HG03558 (cell line): ENCODE measurements at regions not wholly inside any gene's neighbourhood (a gene's known extent, or its start where the extent isn't known, plus 50 kb on each side); places are given as distances from the start of the nearest gene placed in this dataset.
"Not testable (repeated sequence)": the region's sequence is repeated elsewhere in the genome, so short reads cannot be mapped to it uniquely, and the experiment has no call there.

Experiments used
- ATAC-seq: cut with Tn5 transposase; IDR thresholded peaks from one replicate; pipeline ENCODE4 v1.9.1; 2021; ENCODE audit warnings: moderate number of reproducible peaks; ENCODE audit not compliant: unreplicated experiment; ENCODE audit errors: extremely low read depth

- no peak for ATAC-seq
Observed at GRCh38 chr9:31541721-31542281, 842.6 kb upstream of the ACO1 start.

- peak; percentile 96 for ATAC-seq
Observed at GRCh38 chr9:31542384-31543055, 841.9 kb upstream of the ACO1 start.

GRCh38 chr9:31554941-31555340, 829.5 kb upstream of the ACO1 start:
- no peak for ATAC-seq

GRCh38 chr9:31556667-31557463, 827.6 kb upstream of the ACO1 start:
- no peak for ATAC-seq

- not testable (repeated sequence) for ATAC-seq
Observed at GRCh38 chr9:31572190-31572589, 812.3 kb upstream of the ACO1 start.

- no peak for ATAC-seq
Observed at GRCh38 chr9:31573561-31573960, 810.9 kb upstream of the ACO1 start.

GRCh38 chr9:31574006-31574765, 810.3 kb upstream of the ACO1 start:
- ATAC-seq: no peak

GRCh38 chr9:31582071-31582470, 802.4 kb upstream of the ACO1 start:
- no peak for ATAC-seq

GRCh38 chr9:31582561-31582960, 801.9 kb upstream of the ACO1 start:
- ATAC-seq: no peak

GRCh38 chr9:31585158-31585557, 799.3 kb upstream of the ACO1 start:
- ATAC-seq: no peak

GRCh38 chr9:31587146-31587545, 797.3 kb upstream of the ACO1 start:
- ATAC-seq: no peak

GRCh38 chr9:31588006-31588405, 796.4 kb upstream of the ACO1 start:
- no peak for ATAC-seq

- ATAC-seq: no peak
Observed at GRCh38 chr9:31588756-31589155, 795.7 kb upstream of the ACO1 start.

- ATAC-seq: no peak
Observed at GRCh38 chr9:31590091-31590490, 794.4 kb upstream of the ACO1 start.

- not testable (repeated sequence) for ATAC-seq
Observed at GRCh38 chr9:31597086-31597485, 787.4 kb upstream of the ACO1 start.

- peak; percentile 54 for ATAC-seq
Observed at GRCh38 chr9:31597977-31598376, 786.5 kb upstream of the ACO1 start.

GRCh38 chr9:31601666-31602065, 782.8 kb upstream of the ACO1 start:
- no peak for ATAC-seq

GRCh38 chr9:31604531-31604930, 779.9 kb upstream of the ACO1 start:
- ATAC-seq: no peak

GRCh38 chr9:31605164-31605563, 779.3 kb upstream of the ACO1 start:
- no peak for ATAC-seq

- no peak for ATAC-seq
Observed at GRCh38 chr9:31606678-31607077, 777.8 kb upstream of the ACO1 start.

- ATAC-seq: no peak
Observed at GRCh38 chr9:31608416-31608815, 776.0 kb upstream of the ACO1 start.
